ENCODE measurements at regions not wholly inside any gene's neighbourhood (a gene's known extent, or its start where the extent isn't known, plus 50 kb on each side); places are given as distances from the start of the nearest gene placed in this dataset.

GRCh38 chr2:222034058-222034457, 264.7 kb downstream of the PAX3 start:
- TF ChIP-seq CTCF (conservative IDR thresholded peaks at IDR 0.05; ENCODE audit: low read depth, low read length) (no peak), EZH2 (IDR thresholded peaks at IDR 0.05; ENCODE audit: low read length, unreplicated experiment) (no peak), EZH2phosphoT487 (IDR thresholded peaks at IDR 0.05; ENCODE audit: borderline replicate concordance, low read length) (no peak)
